Mesothelial cell of epicardium (in vitro differentiated cells): ENCODE measurements at regions not wholly inside any gene's neighbourhood (a gene's known extent, or its start where the extent isn't known, plus 50 kb on each side); places are given as distances from the start of the nearest gene placed in this dataset.

ENCODE experiments used
- DNase-seq, 2 experiments: peaks; one replicate each; pipeline ENCODE4 v3.0.0; 2021; ENCODE audit warnings: low spot score in 2 of 2; ENCODE audit not compliant: unreplicated experiment in 2 of 2
- H3K27ac Mint-ChIP-seq: 2 replicates; pipeline ENCODE4 v1.8.0; 2021; ENCODE audit warnings: mixed read lengths
- H3K27me3 Mint-ChIP-seq: 2 replicates; pipeline ENCODE4 v1.8.0; 2021; ENCODE audit warnings: low read depth, mixed read lengths
- H3K36me3 Mint-ChIP-seq: 2 replicates; pipeline ENCODE4 v1.8.0; 2021; ENCODE audit warnings: mixed read lengths
- H3K4me1 Mint-ChIP-seq: 2 replicates; pipeline ENCODE4 v1.8.0; 2021; ENCODE audit warnings: mixed read lengths
- H3K4me3 Mint-ChIP-seq: 2 replicates; pipeline ENCODE4 v1.8.0; 2021; ENCODE audit warnings: mild to moderate bottlenecking, moderate library complexity, mixed read lengths
- H3K9me3 Mint-ChIP-seq: 2 replicates; pipeline ENCODE4 v1.8.0; 2021; ENCODE audit warnings: mixed read lengths
- TF ChIP-seq, protein P1 (sequence below): fragments of 200-600 bp; sonication (generic); IDR thresholded peaks from one replicate; pipeline ENCODE4 v1.5.0; 2021; ENCODE audit warnings: antibody characterized with exemption; ENCODE audit not compliant: unreplicated experiment

DNA sequence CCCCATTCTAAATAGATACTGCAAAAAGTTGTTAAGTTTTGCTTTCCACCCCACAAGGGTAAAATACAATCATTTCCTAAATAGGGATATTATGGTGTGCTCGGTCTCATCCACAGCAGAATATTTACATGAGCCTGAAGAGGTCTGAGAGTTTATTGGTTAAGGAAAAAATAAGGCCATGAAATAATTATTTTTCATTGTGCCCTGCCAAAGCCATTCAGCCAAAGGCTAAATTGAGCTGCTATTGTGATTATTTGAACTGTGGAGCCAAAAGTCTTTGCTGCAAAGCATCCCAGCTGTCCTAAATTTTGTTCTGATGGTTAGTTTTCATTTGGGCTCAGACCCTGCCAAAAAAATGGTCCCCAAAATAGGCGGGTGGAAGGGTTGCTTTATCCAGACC is 298.7 kb upstream of the ESRRG start:
- Mint-ChIP-seq H3K4me1 (no peaks in the 10 kb centered on the region), H3K36me3 (no peaks in the 10 kb centered on the region), H3K4me3 (no peak overlapping the region), H3K27ac (no peak overlapping the region), H3K27me3 (peaks cover 52% of the 10 kb centered on the region), H3K9me3 (no peaks in the 10 kb centered on the region)
- DNase-seq: no peak
- TF ChIP-seq, protein P1, sequence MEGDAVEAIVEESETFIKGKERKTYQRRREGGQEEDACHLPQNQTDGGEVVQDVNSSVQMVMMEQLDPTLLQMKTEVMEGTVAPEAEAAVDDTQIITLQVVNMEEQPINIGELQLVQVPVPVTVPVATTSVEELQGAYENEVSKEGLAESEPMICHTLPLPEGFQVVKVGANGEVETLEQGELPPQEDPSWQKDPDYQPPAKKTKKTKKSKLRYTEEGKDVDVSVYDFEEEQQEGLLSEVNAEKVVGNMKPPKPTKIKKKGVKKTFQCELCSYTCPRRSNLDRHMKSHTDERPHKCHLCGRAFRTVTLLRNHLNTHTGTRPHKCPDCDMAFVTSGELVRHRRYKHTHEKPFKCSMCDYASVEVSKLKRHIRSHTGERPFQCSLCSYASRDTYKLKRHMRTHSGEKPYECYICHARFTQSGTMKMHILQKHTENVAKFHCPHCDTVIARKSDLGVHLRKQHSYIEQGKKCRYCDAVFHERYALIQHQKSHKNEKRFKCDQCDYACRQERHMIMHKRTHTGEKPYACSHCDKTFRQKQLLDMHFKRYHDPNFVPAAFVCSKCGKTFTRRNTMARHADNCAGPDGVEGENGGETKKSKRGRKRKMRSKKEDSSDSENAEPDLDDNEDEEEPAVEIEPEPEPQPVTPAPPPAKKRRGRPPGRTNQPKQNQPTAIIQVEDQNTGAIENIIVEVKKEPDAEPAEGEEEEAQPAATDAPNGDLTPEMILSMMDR: no peak

DNA sequence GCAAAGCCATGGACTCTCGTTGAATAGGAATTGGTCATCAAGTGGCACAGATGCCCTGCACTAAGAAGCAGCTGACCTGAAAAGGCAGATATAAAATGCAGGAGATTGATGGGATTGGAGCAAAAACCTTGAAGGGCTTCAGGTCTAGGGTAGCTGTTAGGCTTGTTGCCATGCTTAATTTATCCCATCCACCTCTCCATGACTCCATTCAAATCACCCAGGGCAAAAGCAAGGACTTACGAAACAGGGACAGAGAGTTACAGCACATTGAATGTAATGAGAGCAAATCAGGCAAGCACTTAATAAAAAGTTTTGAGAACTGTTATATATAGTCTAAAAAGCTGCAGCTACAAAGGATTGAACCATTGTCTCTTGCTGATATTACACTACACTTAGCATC is 298.2 kb upstream of the ESRRG start:
- no peak overlapping the region for H3K27ac Mint-ChIP-seq
- peaks cover 53% of the 10 kb centered on the region for H3K27me3 Mint-ChIP-seq
- TF ChIP-seq, protein P1: no peak
- H3K4me1 Mint-ChIP-seq: no peaks in the 10 kb centered on the region
- DNase-seq: no peak
- no peak overlapping the region for H3K4me3 Mint-ChIP-seq
- no peaks in the 10 kb centered on the region for H3K9me3 Mint-ChIP-seq
- no peaks in the 10 kb centered on the region for H3K36me3 Mint-ChIP-seq

DNA sequence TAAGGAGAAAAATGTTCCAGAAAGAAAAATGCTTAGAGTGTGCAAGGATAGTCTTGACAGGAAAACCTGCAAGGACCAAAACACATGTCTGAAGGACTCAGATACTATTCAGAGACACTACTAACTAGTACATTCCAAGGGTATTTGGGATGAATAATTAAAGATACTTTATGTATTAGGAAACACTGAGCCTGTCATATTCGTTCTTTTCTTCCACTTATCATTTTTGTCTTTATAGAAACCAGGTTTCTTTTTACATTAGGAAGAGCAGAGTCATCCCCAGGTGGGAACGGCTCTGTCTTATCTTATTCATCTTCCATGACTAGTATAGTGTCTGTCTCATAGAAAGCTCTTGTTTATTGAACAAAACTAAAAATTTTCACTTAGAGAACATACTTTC is 296.2 kb upstream of the ESRRG start:
- no peak overlapping the region for H3K27ac Mint-ChIP-seq
- H3K4me3 Mint-ChIP-seq: no peak overlapping the region
- peaks cover 62% of the 10 kb centered on the region for H3K27me3 Mint-ChIP-seq
- no peaks in the 10 kb centered on the region for H3K4me1 Mint-ChIP-seq
- no peaks in the 10 kb centered on the region for H3K36me3 Mint-ChIP-seq
- no peak for DNase-seq
- H3K9me3 Mint-ChIP-seq: no peaks in the 10 kb centered on the region
- TF ChIP-seq, protein P1: no peak

DNA sequence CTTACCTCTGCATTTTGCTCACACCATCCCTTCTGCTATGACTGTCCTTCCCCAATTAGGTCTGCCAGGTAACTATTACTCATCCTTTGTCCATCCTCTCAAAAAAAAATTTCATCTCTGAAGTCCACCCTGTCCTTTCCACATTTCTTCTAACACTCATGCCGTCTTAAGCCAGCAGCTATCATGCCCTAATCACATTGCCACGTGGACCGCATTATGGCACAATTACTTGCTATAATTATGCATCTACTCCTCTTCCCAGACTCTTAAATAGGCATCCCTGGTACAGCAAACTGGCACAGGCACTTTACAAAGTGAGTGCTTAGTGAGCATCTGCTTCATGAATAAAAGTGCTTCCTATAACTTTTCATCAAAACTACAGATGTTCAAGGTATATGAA is 295.4 kb upstream of the ESRRG start:
- TF ChIP-seq, protein P1: no peak
- Mint-ChIP-seq H3K27me3 (peaks cover 61% of the 10 kb centered on the region), H3K4me3 (no peak overlapping the region), H3K9me3 (no peaks in the 10 kb centered on the region), H3K27ac (no peak overlapping the region), H3K4me1 (no peaks in the 10 kb centered on the region), H3K36me3 (no peaks in the 10 kb centered on the region)
- DNase-seq: no peak

DNA sequence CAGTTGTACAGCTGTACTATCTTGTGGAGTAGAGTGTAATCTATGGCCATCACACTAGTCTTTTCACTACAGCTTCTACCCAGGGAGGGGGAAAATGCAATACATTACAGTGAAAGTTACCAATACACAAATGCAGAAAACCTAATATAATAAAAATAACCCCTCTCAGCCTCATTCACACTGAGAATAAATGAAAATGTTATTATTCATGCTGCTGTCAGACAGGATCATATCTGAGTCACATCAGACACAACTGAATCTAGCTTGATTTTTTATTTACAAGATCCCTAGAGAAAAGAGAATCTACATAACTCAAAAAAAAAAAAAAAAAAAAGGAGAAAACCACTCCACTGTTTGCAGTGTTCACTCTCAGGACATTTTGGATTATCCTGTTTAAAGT is 293.9 kb upstream of the ESRRG start:
- Mint-ChIP-seq H3K4me1 (no peaks in the 10 kb centered on the region), H3K9me3 (no peaks in the 10 kb centered on the region), H3K27ac (no peak overlapping the region), H3K27me3 (peaks cover 64% of the 10 kb centered on the region), H3K36me3 (no peaks in the 10 kb centered on the region), H3K4me3 (no peak overlapping the region)
- DNase-seq: no peak
- TF ChIP-seq, protein P1: no peak

DNA sequence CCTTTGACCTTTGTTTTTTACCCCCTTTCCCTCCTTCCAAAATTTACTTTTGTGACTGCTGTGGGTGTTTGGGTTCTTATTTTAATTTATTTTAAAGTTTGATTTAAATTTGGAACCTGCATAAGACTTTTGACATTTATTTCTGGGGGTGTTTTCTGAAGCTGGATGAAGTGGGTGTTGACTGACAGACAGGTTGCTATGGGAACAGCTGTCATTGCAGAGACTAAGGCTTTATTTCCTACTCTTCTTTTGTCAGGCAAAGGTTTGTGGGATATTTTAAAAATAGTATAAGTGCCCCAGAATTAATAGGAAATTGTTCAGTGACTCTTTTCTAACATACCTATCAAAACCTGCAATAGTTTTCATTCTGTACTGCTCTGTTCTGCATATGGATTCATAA is 290.8 kb upstream of the ESRRG start:
- Mint-ChIP-seq H3K9me3 (no peaks in the 10 kb centered on the region), H3K4me1 (no peaks in the 10 kb centered on the region), H3K27ac (no peak overlapping the region), H3K4me3 (no peak overlapping the region), H3K27me3 (peaks cover 48% of the 10 kb centered on the region), H3K36me3 (no peaks in the 10 kb centered on the region)
- TF ChIP-seq, protein P1: no peak
- no peak for DNase-seq
